HCT116 (cell line): ENCODE measurements at regions not wholly inside any gene's neighbourhood (a gene's known extent, or its start where the extent isn't known, plus 50 kb on each side); places are given as distances from the start of the nearest gene placed in this dataset.

Experiments
- ATAC-seq: fragments of 200-7000 bp; cut with Tn5 transposase; 2 replicates; pipeline ENCODE4 v1.9.1; 2020; ENCODE audit warnings: mild to moderate bottlenecking, moderate library complexity
- BruUV-seq: library from RNA; stranded (reverse); fragments of 400-500 nt; replicated peaks from 2 replicates; lab custom pipeline; 2021; lab: Mats Ljungman, UMichigan
- CTCF ChIA-PET: fragments of 300-600 bp; sonication (Branson Sonifier 250); formaldehyde crosslinking; loops from one replicate; lab custom pipeline; 2021; ENCODE audit warnings: antibody characterized with exemption; lab: Charles Lee
- POLR2A ChIA-PET: fragments of 300-600, 350-600 bp; sonication (Branson Sonifier 250); formaldehyde crosslinking; loops from one replicate; lab custom pipeline; 2021; ENCODE audit warnings: antibody characterized with exemption; lab: Charles Lee
- RAD21 ChIA-PET, 2 experiments: fragments of 300-600 bp; sonication (Branson Sonifier 250); formaldehyde crosslinking; loops; one replicate each; lab custom pipeline; 2023; ENCODE audit warnings: low total read pairs in 2 of 2; ENCODE audit not compliant: uncharacterized antibody in 2 of 2, unreplicated experiment in 2 of 2, low non-redundant PET in 1 of 2; lab: Charles Lee
- DNase-seq: peaks from one replicate; pipeline ENCODE4 v3.0.0-alpha.2; 2010; ENCODE audit warnings: low read depth, low spot score
- H2AFZ ChIP-seq: fragments of 200-600 bp; shearing (Covaris generic), sonication (generic); 2 replicates; pipeline ENCODE4 v1.6.1; 2017; ENCODE audit warnings: low read depth, mixed run types, mixed read lengths, antibody characterized with exemption, low read length; ENCODE audit not compliant: poor library complexity, severe bottlenecking
- H3K27ac ChIP-seq: 2 replicates; pipeline ENCODE4 v1.5.1; 2012; ENCODE audit warnings: low read depth, low read length
- H3K27me3 ChIP-seq: fragments of 200-600 bp; sonication (generic); 2 replicates; pipeline ENCODE4 v1.6.1; 2016; ENCODE audit warnings: mixed run types, low read length, mixed read lengths; ENCODE audit not compliant: insufficient read depth
- H3K36me3 ChIP-seq, 2 experiments: fragments of 200-500 bp in 1 of 2; fragments of 200-600 bp in 1 of 2; sonication (Bioruptor generic) in 1 of 2; sonication (generic) in 1 of 2; 2 replicates each; pipeline versions ENCODE4 v1.5.1 to v1.6.1; 2014 to 2016; ENCODE audit warnings: low read length in 2 of 2, inconsistent platforms in 1 of 2, mixed read lengths in 1 of 2, mixed run types in 1 of 2; ENCODE audit not compliant: insufficient read depth in 2 of 2, control insufficient read depth in 1 of 2
- H3K4me1 ChIP-seq, 2 experiments: fragments of 200-600 bp in 1 of 2; sonication (generic) in 1 of 2; 2 replicates each; pipeline versions ENCODE4 v1.5.1 to v1.6.1; 2012 to 2017; ENCODE audit warnings: low read length in 2 of 2, inconsistent platforms in 1 of 2, mild to moderate bottlenecking in 1 of 2, mixed read lengths in 1 of 2, mixed run types in 1 of 2, moderate library complexity in 1 of 2; ENCODE audit not compliant: insufficient read depth in 2 of 2, control insufficient read depth in 1 of 2
- H3K4me2 ChIP-seq: fragments of 200-600 bp; sonication (generic); 2 replicates; pipeline ENCODE4 v1.6.1; 2017; ENCODE audit warnings: mixed run types, low read length, mixed read lengths
- H3K4me3 ChIP-seq, 2 experiments: fragments of 200-600 bp in 1 of 2; sonication (generic) in 1 of 2; replicated peaks in 1 of 2; 2 replicates each; pipeline ENCODE4 v1.5.1; 2011 to 2016; ENCODE audit warnings: low read length in 2 of 2, control low read depth in 1 of 2, low read depth in 1 of 2, mild to moderate bottlenecking in 1 of 2, mixed read lengths in 1 of 2, mixed run types in 1 of 2
- H3K79me2 ChIP-seq: fragments of 200-600 bp; sonication (generic); 2 replicates; pipeline ENCODE4 v1.6.1; 2017; ENCODE audit warnings: mild to moderate bottlenecking, mixed run types, low read length, moderate library complexity, mixed read lengths; ENCODE audit not compliant: insufficient read depth
- H3K9ac ChIP-seq: fragments of 200-600 bp; sonication (generic); 2 replicates; pipeline ENCODE4 v1.6.1; 2016; ENCODE audit warnings: low read length, mixed read lengths
- H3K9me2 ChIP-seq: fragments of 200-600 bp; sonication (generic), shearing (Covaris generic); 2 replicates; pipeline ENCODE4 v1.6.1; 2017; ENCODE audit warnings: mixed run types, mild to moderate bottlenecking, moderate library complexity; ENCODE audit not compliant: insufficient read depth
- H3K9me3 ChIP-seq, 2 experiments: fragments of 200-500 bp in 1 of 2; fragments of 200-600 bp in 1 of 2; sonication (Bioruptor generic) in 1 of 2; sonication (generic) in 1 of 2; 2 replicates each; pipeline ENCODE4 v1.6.1; 2014 to 2017; ENCODE audit warnings: low read length in 2 of 2, mixed read lengths in 2 of 2, inconsistent platforms in 1 of 2, low read depth in 1 of 2, mild to moderate bottlenecking in 1 of 2, mixed run types in 1 of 2, moderate library complexity in 1 of 2; ENCODE audit not compliant: control insufficient read depth in 1 of 2, insufficient read depth in 1 of 2
- H4K20me1 ChIP-seq: fragments of 200-600 bp; sonication (generic), shearing (Covaris generic); 2 replicates; pipeline ENCODE4 v1.6.1; 2017; ENCODE audit warnings: mixed run types, mild to moderate bottlenecking, moderate library complexity; ENCODE audit not compliant: insufficient read depth
- CEBPB ChIP-seq: IDR thresholded peaks from 2 replicates; pipeline ENCODE4 v1.6.1; 2012; ENCODE audit warnings: low read depth
- EGR1 ChIP-seq: IDR thresholded peaks from 2 replicates; pipeline ENCODE4 v1.6.1; 2012; ENCODE audit warnings: low read depth
- ELF1 ChIP-seq: IDR thresholded peaks from 2 replicates; pipeline ENCODE4 v1.6.1; 2012; ENCODE audit warnings: low read depth, borderline replicate concordance
- EZH2phosphoT487 ChIP-seq: fragments of 200-600 bp; IDR thresholded peaks from 2 replicates; pipeline ENCODE4 v1.6.1; 2018; ENCODE audit warnings: antibody characterized with exemption, borderline replicate concordance
- FOSL1 ChIP-seq: IDR thresholded peaks from 2 replicates; pipeline ENCODE4 v1.6.1; 2012; ENCODE audit warnings: low read depth
- POLR2A ChIP-seq: IDR thresholded peaks from 2 replicates; pipeline ENCODE4 v1.7.0; 2011; ENCODE audit warnings: borderline replicate concordance; ENCODE audit not compliant: insufficient read depth, insufficient read length; ENCODE audit errors: extremely low read depth
- POLR2AphosphoS5 ChIP-seq: IDR thresholded peaks from 2 replicates; pipeline ENCODE4 v1.6.1; 2011; ENCODE audit warnings: mild to moderate bottlenecking, low read depth, low read length, moderate library complexity
- RAD21 ChIP-seq: IDR thresholded peaks from 2 replicates; pipeline ENCODE4 v1.6.1; 2012; ENCODE audit warnings: low read depth, mild to moderate bottlenecking
- SIN3A ChIP-seq: IDR thresholded peaks from 2 replicates; pipeline ENCODE4 v1.6.1; 2012; ENCODE audit warnings: low read depth
- SRF ChIP-seq: IDR thresholded peaks from 2 replicates; pipeline ENCODE4 v1.6.1; 2012; ENCODE audit warnings: low read depth
- TCF7L2 ChIP-seq: IDR thresholded peaks from 2 replicates; pipeline ENCODE4 v1.7.0; 2011; ENCODE audit warnings: borderline replicate concordance, inconsistent platforms; ENCODE audit not compliant: insufficient read depth, insufficient read length; ENCODE audit errors: extremely low read depth
- YY1 ChIP-seq: IDR thresholded peaks from 2 replicates; pipeline ENCODE4 v1.6.1; 2011; ENCODE audit warnings: low read length, low read depth, moderate library complexity, mild to moderate bottlenecking; ENCODE audit not compliant: insufficient replicate concordance; ENCODE audit errors: extremely low read depth
- ZFX ChIP-seq: fragments of 450-650 bp; IDR thresholded peaks from 2 replicates; pipeline ENCODE4 v1.6.1; 2017
- ZNF274 ChIP-seq: fragments of 200-500 bp; sonication (Bioruptor generic); IDR thresholded peaks from 2 replicates; pipeline ENCODE4 v1.6.1; 2014; ENCODE audit warnings: mild to moderate bottlenecking, low read depth, low read length, inconsistent platforms
- intact Hi-C: fragments of 100-400 bp; cut with micrococcal nuclease; formaldehyde crosslinking; loops from 2 replicates; pipeline ENCODE4 v1.10.0; 2022
- TF ChIP-seq, protein P1 (sequence below): IDR thresholded peaks from 2 replicates; pipeline ENCODE4 v1.6.1; 2011; ENCODE audit warnings: mild to moderate bottlenecking, low read length, moderate library complexity; ENCODE audit not compliant: insufficient replicate concordance; ENCODE audit errors: extremely low read depth
- TF ChIP-seq, protein P2 (sequence below): IDR thresholded peaks from 2 replicates; pipeline ENCODE4 v1.6.1; 2012
- TF ChIP-seq, protein P3 (sequence below): IDR thresholded peaks from 2 replicates; pipeline ENCODE4 v1.6.1; 2012

DNA sequence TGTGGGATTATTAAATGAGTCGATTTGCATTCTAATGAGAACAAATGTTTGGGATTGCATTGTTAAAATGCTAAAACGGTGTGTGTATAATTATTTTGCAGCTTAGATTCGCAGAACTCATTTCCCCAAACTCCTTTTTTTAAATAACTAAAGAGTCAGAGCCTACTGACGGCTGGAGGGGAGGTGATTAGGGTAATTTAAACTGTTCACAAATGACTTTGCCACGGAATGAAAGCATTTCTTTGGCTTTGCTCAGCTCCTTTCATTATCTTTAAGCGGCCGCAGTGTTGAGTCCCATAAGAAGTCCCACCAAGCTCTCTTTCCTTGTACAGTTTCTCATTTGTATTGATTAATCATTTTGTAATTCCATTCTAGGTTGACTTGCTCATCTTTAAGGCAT, 1632.8 kb downstream of the MAT2B start:
- Histone ChIP-seq H3K9me2 (no peaks in the 10 kb centered on the region), H3K4me3 (no peak overlapping the region), H2AFZ (no peak overlapping the region), H3K9me3 (peaks cover 4 to 11% of the 10 kb centered on the region in 2 experiments; a peak in 2 of 4 replicates), H3K36me3 (no peaks in the 10 kb centered on the region), H3K27me3 (no peaks in the 10 kb centered on the region), H3K79me2 (no peaks in the 10 kb centered on the region), H3K27ac (no peak overlapping the region), H4K20me1 (no peaks in the 10 kb centered on the region), H3K4me2 (no peak overlapping the region), H3K4me1 (no peaks in the 10 kb centered on the region), H3K9ac (no peak overlapping the region)
- BruUV-seq, result no TSS peak
- no peak for ATAC-seq
- no peak for DNase-seq
- intact Hi-C loops, result no loop called here
- ChIA-PET RAD21 (no interaction called here), POLR2A (no interaction called here), CTCF (no interaction called here)
- TF ChIP-seq EGR1 (no peak), ZFX (no peak), ZNF274 (no peak), POLR2AphosphoS5 (no peak), FOSL1 (no peak), YY1 (no peak), EZH2phosphoT487 (no peak)
- TF ChIP-seq, protein P1, sequence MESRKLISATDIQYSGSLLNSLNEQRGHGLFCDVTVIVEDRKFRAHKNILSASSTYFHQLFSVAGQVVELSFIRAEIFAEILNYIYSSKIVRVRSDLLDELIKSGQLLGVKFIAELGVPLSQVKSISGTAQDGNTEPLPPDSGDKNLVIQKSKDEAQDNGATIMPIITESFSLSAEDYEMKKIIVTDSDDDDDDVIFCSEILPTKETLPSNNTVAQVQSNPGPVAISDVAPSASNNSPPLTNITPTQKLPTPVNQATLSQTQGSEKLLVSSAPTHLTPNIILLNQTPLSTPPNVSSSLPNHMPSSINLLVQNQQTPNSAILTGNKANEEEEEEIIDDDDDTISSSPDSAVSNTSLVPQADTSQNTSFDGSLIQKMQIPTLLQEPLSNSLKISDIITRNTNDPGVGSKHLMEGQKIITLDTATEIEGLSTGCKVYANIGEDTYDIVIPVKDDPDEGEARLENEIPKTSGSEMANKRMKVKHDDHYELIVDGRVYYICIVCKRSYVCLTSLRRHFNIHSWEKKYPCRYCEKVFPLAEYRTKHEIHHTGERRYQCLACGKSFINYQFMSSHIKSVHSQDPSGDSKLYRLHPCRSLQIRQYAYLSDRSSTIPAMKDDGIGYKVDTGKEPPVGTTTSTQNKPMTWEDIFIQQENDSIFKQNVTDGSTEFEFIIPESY, result no peak

DNA sequence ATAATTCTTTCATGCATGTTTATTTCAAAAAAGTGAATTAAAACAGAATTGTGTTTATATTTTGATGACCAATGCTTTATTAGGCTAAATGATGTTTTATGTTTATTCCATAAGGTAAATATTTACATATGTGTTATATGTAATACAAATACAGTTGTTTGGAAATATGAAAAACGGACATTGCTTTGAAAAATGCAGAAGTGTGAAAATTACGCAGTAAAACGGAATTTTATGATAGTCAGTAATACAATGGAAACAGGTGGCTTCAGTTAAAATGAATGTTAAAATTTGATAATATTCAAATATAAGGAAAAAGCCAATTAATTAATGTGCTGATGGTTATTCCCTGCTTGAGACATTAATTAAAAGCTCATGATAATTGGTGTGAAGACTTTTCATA, 1633.8 kb downstream of the MAT2B start:
- DNase-seq (no peak), ATAC-seq (no peak)
- CTCF ChIA-PET, result no interaction called here
- Histone ChIP-seq H3K9me2 (no peaks in the 10 kb centered on the region), H3K27me3 (no peaks in the 10 kb centered on the region), H4K20me1 (no peaks in the 10 kb centered on the region), H3K79me2 (no peaks in the 10 kb centered on the region), H3K36me3 (no peaks in the 10 kb centered on the region), H3K4me3 (no peak overlapping the region), H3K9me3 (peaks cover 4 to 16% of the 10 kb centered on the region in 2 experiments; a peak in 2 of 4 replicates), H3K9ac (no peak overlapping the region), H2AFZ (no peak overlapping the region), H3K4me2 (no peak overlapping the region), H3K4me1 (no peaks in the 10 kb centered on the region), H3K27ac (no peak overlapping the region)
- no TSS peak for BruUV-seq
- intact Hi-C loops, result no loop called here
- RAD21 ChIA-PET, result no interaction called here
- POLR2A ChIA-PET, result no interaction called here
- TF ChIP-seq RAD21 (no peak), SIN3A (no peak), ZNF274 (no peak), SRF (no peak), EGR1 (no peak), ELF1 (no peak), POLR2A (no peak), TCF7L2 (no peak), FOSL1 (no peak), CEBPB (no peak), EZH2phosphoT487 (no peak), YY1 (no peak)
- TF ChIP-seq, protein P2, sequence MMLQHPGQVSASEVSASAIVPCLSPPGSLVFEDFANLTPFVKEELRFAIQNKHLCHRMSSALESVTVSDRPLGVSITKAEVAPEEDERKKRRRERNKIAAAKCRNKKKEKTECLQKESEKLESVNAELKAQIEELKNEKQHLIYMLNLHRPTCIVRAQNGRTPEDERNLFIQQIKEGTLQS, result no peak
- TF ChIP-seq, protein P1, result no peak
- TF ChIP-seq, protein P3, sequence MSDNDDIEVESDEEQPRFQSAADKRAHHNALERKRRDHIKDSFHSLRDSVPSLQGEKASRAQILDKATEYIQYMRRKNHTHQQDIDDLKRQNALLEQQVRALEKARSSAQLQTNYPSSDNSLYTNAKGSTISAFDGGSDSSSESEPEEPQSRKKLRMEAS, result no peak
